ENCODE measurements at regions not wholly inside any gene's neighbourhood (a gene's known extent, or its start where the extent isn't known, plus 50 kb on each side); places are given as distances from the start of the nearest gene placed in this dataset.
"Not testable (repeated sequence)": the region's sequence is repeated elsewhere in the genome, so short reads cannot be mapped to it uniquely, and the experiment has no call there.

GRCh38 chr6:147651-148050, 144.6 kb upstream of the DUSP22 start:
- not testable (repeated sequence) for DNase-seq (ENCODE audit: low read depth in 2 of 2)

- not testable (repeated sequence) for DNase-seq (ENCODE audit: low read depth in 2 of 2)
These were observed 144.0 kb upstream of the DUSP22 start for GRCh38 chr6:148051-148984.

- not testable (repeated sequence) for DNase-seq (ENCODE audit: low read depth in 2 of 2)
These were observed 142.1 kb upstream of the DUSP22 start for GRCh38 chr6:150147-150546.

GRCh38 chr6:152436-152835, 139.9 kb upstream of the DUSP22 start:
- DNase-seq (ENCODE audit: low read depth in 2 of 2) = not testable (repeated sequence)

- DNase-seq (ENCODE audit: low read depth in 2 of 2) = not testable (repeated sequence)
These were observed 139.3 kb upstream of the DUSP22 start for GRCh38 chr6:153026-153425.

- not testable (repeated sequence) for DNase-seq (ENCODE audit: low read depth in 2 of 2)
These were observed 138.4 kb upstream of the DUSP22 start for GRCh38 chr6:153867-154266.

- not testable (repeated sequence) for DNase-seq (ENCODE audit: low read depth in 2 of 2)
These were observed 137.8 kb upstream of the DUSP22 start for GRCh38 chr6:154321-155092.

GRCh38 chr6:156010-156409, 136.3 kb upstream of the DUSP22 start:
- no peak for DNase-seq (ENCODE audit: low read depth in 2 of 2)

GRCh38 chr6:156441-157140, 135.7 kb upstream of the DUSP22 start:
- DNase-seq (ENCODE audit: low read depth in 2 of 2) = not testable (repeated sequence)

GRCh38 chr6:157176-157575, 135.1 kb upstream of the DUSP22 start:
- not testable (repeated sequence) for DNase-seq (ENCODE audit: low read depth in 2 of 2)

GRCh38 chr6:161657-162056, 130.6 kb upstream of the DUSP22 start:
- not testable (repeated sequence) for DNase-seq (ENCODE audit: low read depth in 2 of 2)

- no peak for DNase-seq (ENCODE audit: low read depth in 2 of 2)
These were observed 127.6 kb upstream of the DUSP22 start for GRCh38 chr6:164720-165119.

GRCh38 chr6:165263-165662, 127.0 kb upstream of the DUSP22 start:
- no peak for DNase-seq (ENCODE audit: low read depth in 2 of 2)

GRCh38 chr6:165906-166305, 126.4 kb upstream of the DUSP22 start:
- no peak for DNase-seq (ENCODE audit: low read depth in 2 of 2)

- no peak for DNase-seq (ENCODE audit: low read depth in 2 of 2)
These were observed 123.3 kb upstream of the DUSP22 start for GRCh38 chr6:168865-169455.

- no peak for DNase-seq (ENCODE audit: low read depth in 2 of 2)
These were observed 118.3 kb upstream of the DUSP22 start for GRCh38 chr6:174036-174435.

GRCh38 chr6:175680-176079, 116.6 kb upstream of the DUSP22 start:
- DNase-seq (ENCODE audit: low read depth in 2 of 2) = no peak

- no peak for DNase-seq (ENCODE audit: low read depth in 2 of 2)
These were observed 115.5 kb upstream of the DUSP22 start for GRCh38 chr6:176766-177165.

- no peak for DNase-seq (ENCODE audit: low read depth in 2 of 2)
These were observed 114.2 kb upstream of the DUSP22 start for GRCh38 chr6:178119-178518.

GRCh38 chr6:178929-179328, 113.4 kb upstream of the DUSP22 start:
- not testable (repeated sequence) for DNase-seq (ENCODE audit: low read depth in 2 of 2)

- DNase-seq (ENCODE audit: low read depth in 2 of 2) = no peak
These were observed 112.8 kb upstream of the DUSP22 start for GRCh38 chr6:179340-179950.
